Body of pancreas (tissue), 4 donors: ENCODE measurements at regions not wholly inside any gene's neighbourhood (a gene's known extent, or its start where the extent isn't known, plus 50 kb on each side); places are given as distances from the start of the nearest gene placed in this dataset.

Experiments
- ATAC-seq: fragments of 150-250 bp; one replicate; pipeline ENCODE4 v1.9.1; 2016
- DNase-seq, 4 donors: peaks; one replicate each; pipeline ENCODE4 v3.0.0-alpha.2; 2019
- H3K27ac ChIP-seq, 4 donors: fragments of 200-600 bp; sonication (generic); 1 replicate in 3 of 4; 2 replicates in 1 of 4; pipeline versions ENCODE4 v1.5.1 to v1.6.1; 2016 to 2019; ENCODE audit warnings: mild to moderate bottlenecking in 1 of 4, mixed read lengths in 1 of 4, moderate library complexity in 1 of 4
- H3K27me3 ChIP-seq, 2 donors: fragments of 200-600 bp; sonication (generic); one replicate each; pipeline ENCODE4 v1.6.0; 2016; ENCODE audit warnings: mild to moderate bottlenecking in 1 of 2
- H3K36me3 ChIP-seq, 2 donors: fragments of 200-600 bp; sonication (generic); replicated peaks in 1 of 2; 2 replicates each; pipeline ENCODE4 v1.5.1; 2016; ENCODE audit warnings: low read depth in 2 of 2; ENCODE audit not compliant: insufficient read depth in 1 of 2
- H3K4me1 ChIP-seq: fragments of 200-600 bp; sonication (generic); one replicate; pipeline ENCODE4 v1.6.0; 2016
- H3K4me3 ChIP-seq, 2 donors: fragments of 200-600 bp; sonication (generic); 1 replicate in 1 of 2; 2 replicates in 1 of 2; pipeline ENCODE4 v1.5.1; 2016 to 2019
- H3K9me3 ChIP-seq, 3 donors: fragments of 200-600 bp; sonication (generic); 1 replicate in 2 of 3; 2 replicates in 1 of 3; pipeline ENCODE4 v1.5.1; 2016
- POLR2A ChIP-seq, 3 donors: fragments of 450-650 bp; IDR thresholded peaks; one replicate each; pipeline ENCODE4 v1.6.1; 2016; ENCODE audit warnings: antibody characterized with exemption in 3 of 3, mild to moderate bottlenecking in 2 of 3
- WGBS, 2 donors: methylation state at CpG; one replicate each; pipeline ENCODE4 v1.1.5; 2017; 5-methylcytosine and 5-hydroxymethylcytosine counted together
- intact Hi-C: fragments of 100-400 bp; cut with DNase I; formaldehyde crosslinking; loops from one replicate; pipeline ENCODE4 v1.15.1; 2023
- TF ChIP-seq, protein P1 (sequence below), 7 experiments: fragments of 450-650 bp in 4 of 7; fragments of 200-600 bp in 3 of 7; sonication (generic) in 3 of 7; IDR thresholded peaks; one replicate each; pipeline ENCODE4 v1.5.1; 2016 to 2019; ENCODE audit warnings: antibody characterized with exemption in 7 of 7

DNA sequence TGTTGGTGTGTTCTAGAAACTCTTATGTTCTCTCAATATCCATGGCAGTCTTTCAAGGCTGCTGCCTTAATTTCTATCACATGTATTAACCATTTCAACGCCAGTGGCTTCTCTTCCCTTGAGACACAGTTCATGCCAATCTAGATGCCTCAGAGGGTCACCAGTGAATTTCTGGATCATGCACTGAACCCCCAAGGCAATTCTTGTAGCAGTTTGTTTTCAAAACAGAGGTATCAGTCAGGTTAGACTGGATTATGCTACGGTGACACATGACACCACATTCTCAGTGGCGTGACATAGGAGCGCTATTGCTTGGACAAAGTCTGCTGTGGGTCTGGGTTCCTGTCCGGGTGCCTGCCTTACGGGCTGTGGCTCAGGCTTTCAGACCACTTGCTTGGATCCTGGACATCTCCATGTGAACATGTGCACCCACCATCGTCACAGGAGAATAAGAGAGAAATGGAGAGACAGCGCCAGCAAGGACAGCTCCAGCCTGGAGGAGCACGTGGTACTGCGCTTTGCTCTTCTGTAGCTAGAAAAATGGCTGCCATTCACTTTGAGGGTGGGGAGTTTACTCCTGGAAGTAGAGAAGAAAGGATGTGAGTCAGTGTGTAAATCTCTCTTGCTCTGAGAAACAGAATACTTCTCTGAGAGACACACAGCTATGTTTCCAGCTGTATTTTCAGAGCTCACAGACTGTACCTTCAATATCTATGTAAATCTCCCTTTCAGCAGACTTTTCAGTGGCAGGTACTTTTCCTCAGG, 329.3 kb upstream of the ADCY2 start:
- no peaks in the 10 kb centered on the region for H3K27me3 ChIP-seq
- no peak overlapping the region for H3K27ac ChIP-seq
- TF ChIP-seq, protein P1, sequence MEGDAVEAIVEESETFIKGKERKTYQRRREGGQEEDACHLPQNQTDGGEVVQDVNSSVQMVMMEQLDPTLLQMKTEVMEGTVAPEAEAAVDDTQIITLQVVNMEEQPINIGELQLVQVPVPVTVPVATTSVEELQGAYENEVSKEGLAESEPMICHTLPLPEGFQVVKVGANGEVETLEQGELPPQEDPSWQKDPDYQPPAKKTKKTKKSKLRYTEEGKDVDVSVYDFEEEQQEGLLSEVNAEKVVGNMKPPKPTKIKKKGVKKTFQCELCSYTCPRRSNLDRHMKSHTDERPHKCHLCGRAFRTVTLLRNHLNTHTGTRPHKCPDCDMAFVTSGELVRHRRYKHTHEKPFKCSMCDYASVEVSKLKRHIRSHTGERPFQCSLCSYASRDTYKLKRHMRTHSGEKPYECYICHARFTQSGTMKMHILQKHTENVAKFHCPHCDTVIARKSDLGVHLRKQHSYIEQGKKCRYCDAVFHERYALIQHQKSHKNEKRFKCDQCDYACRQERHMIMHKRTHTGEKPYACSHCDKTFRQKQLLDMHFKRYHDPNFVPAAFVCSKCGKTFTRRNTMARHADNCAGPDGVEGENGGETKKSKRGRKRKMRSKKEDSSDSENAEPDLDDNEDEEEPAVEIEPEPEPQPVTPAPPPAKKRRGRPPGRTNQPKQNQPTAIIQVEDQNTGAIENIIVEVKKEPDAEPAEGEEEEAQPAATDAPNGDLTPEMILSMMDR (IDR thresholded peaks at IDR 0.05): no peak
- TF ChIP-seq POLR2A (IDR thresholded peaks at IDR 0.05): no peak
- no peak overlapping the region for H3K4me3 ChIP-seq
- intact Hi-C loops: no loop called here
- H3K36me3 ChIP-seq: no peaks in the 10 kb centered on the region
- H3K9me3 ChIP-seq: no peaks in the 10 kb centered on the region
- no peak for DNase-seq
- no peak for ATAC-seq
- no peaks in the 10 kb centered on the region for H3K4me1 ChIP-seq
- WGBS, 2 donors: 84 to 89% methylated on average over 10 of the region's 10 CpGs

DNA sequence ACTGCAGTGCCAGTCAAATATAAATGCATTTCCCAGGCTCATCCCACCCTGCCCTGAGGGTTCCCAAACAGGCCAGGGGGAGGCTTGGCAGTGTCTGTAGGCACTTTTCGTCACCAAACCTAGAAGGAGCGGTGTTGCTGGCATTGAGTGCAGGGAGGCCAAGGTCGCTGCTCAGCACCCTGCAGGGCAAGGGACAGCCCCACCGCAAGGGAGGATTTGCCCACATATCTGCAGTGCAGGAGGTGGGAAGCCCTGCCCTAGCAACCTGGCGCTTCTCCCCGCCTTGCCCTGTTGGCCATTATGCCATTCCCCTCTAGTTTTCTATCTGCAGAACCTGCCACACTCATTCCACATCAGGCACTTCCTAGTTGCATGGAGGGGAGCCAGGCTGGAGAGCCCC, 327.8 kb upstream of the ADCY2 start:
- no peaks in the 10 kb centered on the region for H3K4me1 ChIP-seq
- DNase-seq (no peak), ATAC-seq (no peak)
- H3K27ac ChIP-seq: no peak overlapping the region
- no peak for TF ChIP-seq POLR2A (IDR thresholded peaks at IDR 0.05)
- TF ChIP-seq, protein P1 (IDR thresholded peaks at IDR 0.05): no peak
- H3K36me3 ChIP-seq: no peaks in the 10 kb centered on the region
- no peaks in the 10 kb centered on the region for H3K27me3 ChIP-seq
- H3K4me3 ChIP-seq: no peak overlapping the region
- 76 to 88% methylated on average over 3 to 6 of the region's 6 CpGs for WGBS, 2 donors
- no peaks in the 10 kb centered on the region for H3K9me3 ChIP-seq
- intact Hi-C loops: no loop called here

DNA sequence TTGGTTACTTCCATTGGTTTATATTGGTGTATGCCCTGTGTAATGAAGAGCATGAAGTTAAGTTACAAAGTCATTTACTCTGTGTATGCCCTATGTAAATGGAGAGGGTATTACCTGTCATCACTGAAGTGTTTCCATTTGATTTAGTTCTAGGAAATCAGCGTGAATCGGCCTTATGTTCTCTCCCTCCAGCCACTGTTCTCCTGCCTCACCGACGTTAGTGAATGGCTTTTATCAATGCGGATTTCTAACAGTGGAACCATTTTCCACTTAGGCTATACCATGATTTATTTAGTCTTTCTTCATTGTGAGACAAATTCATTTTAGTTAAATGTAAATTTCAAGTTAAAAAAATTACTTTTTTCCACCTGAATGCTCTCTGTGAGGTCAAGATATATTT, 327.0 kb upstream of the ADCY2 start:
- ATAC-seq: no peak
- no peak overlapping the region for H3K27ac ChIP-seq
- 74 to 77% methylated on average over 5 of the region's 5 CpGs for WGBS, 2 donors
- no peak for TF ChIP-seq POLR2A (IDR thresholded peaks at IDR 0.05)
- TF ChIP-seq, protein P1 (IDR thresholded peaks at IDR 0.05): no peak
- intact Hi-C loops: no loop called here
- H3K4me1 ChIP-seq: no peaks in the 10 kb centered on the region
- no peak overlapping the region for H3K4me3 ChIP-seq
- no peaks in the 10 kb centered on the region for H3K27me3 ChIP-seq
- H3K9me3 ChIP-seq: no peaks in the 10 kb centered on the region
- no peak for DNase-seq
- no peaks in the 10 kb centered on the region for H3K36me3 ChIP-seq

DNA sequence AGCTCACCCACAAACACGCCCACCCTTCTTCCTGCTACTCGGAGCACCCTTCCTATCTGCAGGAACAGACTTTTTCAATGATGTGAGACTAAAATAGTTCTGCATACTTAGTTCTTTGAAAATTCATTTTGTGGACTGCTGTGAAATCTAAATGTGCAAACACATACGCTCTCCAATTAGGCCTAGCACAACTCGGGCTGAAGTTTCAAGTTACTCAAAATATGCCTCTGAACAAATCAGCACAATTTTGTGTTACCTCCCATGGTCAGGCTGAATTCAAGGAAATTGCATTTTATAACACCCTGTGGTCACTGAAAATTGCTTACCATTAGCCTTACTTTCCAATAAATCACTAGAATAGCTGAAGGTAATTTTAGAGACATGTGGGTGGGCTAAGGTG, 323.8 kb upstream of the ADCY2 start:
- 52 to 67% methylated on average over 4 of the region's 4 CpGs for WGBS, 2 donors
- no peak for TF ChIP-seq POLR2A (IDR thresholded peaks at IDR 0.05)
- TF ChIP-seq, protein P1 (IDR thresholded peaks at IDR 0.05): no peak
- H3K4me1 ChIP-seq: no peaks in the 10 kb centered on the region

DNA sequence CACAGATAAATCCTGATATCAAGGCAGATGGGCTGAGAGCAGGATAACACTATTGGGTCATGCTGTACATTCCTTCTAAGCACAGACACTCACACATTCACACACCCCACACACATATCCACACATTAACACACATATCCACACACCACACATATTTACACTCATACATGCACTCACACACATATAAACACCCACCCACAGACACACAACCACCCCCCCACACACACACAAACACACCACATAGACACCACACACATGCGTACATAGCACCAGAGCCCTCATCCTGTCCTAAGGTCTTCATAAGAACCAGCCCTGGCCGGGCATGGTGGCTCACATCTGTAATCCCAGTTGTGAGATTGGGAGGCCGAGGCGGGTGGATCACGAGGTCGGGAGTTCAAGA, 322.3 kb upstream of the ADCY2 start:
- Histone ChIP-seq H3K9me3 (no peaks in the 10 kb centered on the region), H3K4me1 (no peaks in the 10 kb centered on the region), H3K27me3 (no peaks in the 10 kb centered on the region), H3K27ac (no peak overlapping the region), H3K36me3 (no peaks in the 10 kb centered on the region), H3K4me3 (no peak overlapping the region)
- no peak for TF ChIP-seq POLR2A (IDR thresholded peaks at IDR 0.05)
- TF ChIP-seq, protein P1 (IDR thresholded peaks at IDR 0.05): no peak
- DNase-seq (no peak), ATAC-seq (no peak)
- 91 to 94% methylated on average over 6 of the region's 6 CpGs for WGBS, 2 donors
- intact Hi-C loops: no loop called here

More for the DNA sequence above, 323.8 kb upstream of the ADCY2 start:
- ATAC-seq (no peak), DNase-seq (no peak)
- Histone ChIP-seq H3K36me3 (no peaks in the 10 kb centered on the region), H3K4me3 (no peak overlapping the region), H3K27ac (no peak overlapping the region), H3K9me3 (no peaks in the 10 kb centered on the region), H3K27me3 (no peaks in the 10 kb centered on the region)
- intact Hi-C loops: no loop called here
